ENCODE measurements at regions not wholly inside any gene's neighbourhood (a gene's known extent, or its start where the extent isn't known, plus 50 kb on each side); places are given as distances from the start of the nearest gene placed in this dataset.

DNA sequence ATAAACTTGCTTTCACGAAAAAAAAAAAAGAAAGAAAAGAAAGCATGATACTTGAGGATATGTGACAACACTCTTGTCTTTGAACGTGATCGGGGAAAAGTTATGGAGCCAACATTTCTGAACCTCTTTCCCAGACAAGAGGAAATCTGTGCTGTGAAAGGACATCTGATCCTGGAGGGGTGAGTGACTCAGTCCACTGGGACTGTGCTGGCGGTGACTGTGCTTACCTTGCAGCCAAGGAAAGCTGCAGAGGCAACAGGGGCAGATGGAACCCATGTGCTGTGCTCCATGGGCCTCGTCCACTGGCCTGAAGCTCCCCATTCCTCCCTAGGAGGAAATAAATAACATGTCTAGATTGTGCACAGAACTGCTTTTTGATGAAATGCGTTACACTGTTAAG, 116.5 kb upstream of the RAB11FIP2 start:
- H3K27me3 ChIP-seq, result no peaks in the 10 kb centered on the region
- DNase-seq, result no peak
- WGBS, 5 donors, result 80 to 89% (median 85%) methylated on average over 6 of the region's 6 CpGs
- no peaks in the 10 kb centered on the region for H3K36me3 ChIP-seq
- TF ChIP-seq POLR2AphosphoS5 (IDR thresholded peaks at IDR 0.05) (no peak), POLR2A (IDR thresholded peaks at IDR 0.05) (no peak), EP300 (IDR thresholded peaks at IDR 0.05) (no peak)
- TF ChIP-seq, protein P1, sequence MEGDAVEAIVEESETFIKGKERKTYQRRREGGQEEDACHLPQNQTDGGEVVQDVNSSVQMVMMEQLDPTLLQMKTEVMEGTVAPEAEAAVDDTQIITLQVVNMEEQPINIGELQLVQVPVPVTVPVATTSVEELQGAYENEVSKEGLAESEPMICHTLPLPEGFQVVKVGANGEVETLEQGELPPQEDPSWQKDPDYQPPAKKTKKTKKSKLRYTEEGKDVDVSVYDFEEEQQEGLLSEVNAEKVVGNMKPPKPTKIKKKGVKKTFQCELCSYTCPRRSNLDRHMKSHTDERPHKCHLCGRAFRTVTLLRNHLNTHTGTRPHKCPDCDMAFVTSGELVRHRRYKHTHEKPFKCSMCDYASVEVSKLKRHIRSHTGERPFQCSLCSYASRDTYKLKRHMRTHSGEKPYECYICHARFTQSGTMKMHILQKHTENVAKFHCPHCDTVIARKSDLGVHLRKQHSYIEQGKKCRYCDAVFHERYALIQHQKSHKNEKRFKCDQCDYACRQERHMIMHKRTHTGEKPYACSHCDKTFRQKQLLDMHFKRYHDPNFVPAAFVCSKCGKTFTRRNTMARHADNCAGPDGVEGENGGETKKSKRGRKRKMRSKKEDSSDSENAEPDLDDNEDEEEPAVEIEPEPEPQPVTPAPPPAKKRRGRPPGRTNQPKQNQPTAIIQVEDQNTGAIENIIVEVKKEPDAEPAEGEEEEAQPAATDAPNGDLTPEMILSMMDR (IDR thresholded peaks at IDR 0.05), result no peak
- intact Hi-C loops (cut with DNase I; ENCODE audit: low total_unique reads), result no loop called here
- no peak overlapping the region for H3K4me3 ChIP-seq
- no peaks in the 10 kb centered on the region for H3K9me3 ChIP-seq
- no peak overlapping the region for H3K27ac ChIP-seq
- H3K4me1 ChIP-seq, result no peaks in the 10 kb centered on the region

DNA sequence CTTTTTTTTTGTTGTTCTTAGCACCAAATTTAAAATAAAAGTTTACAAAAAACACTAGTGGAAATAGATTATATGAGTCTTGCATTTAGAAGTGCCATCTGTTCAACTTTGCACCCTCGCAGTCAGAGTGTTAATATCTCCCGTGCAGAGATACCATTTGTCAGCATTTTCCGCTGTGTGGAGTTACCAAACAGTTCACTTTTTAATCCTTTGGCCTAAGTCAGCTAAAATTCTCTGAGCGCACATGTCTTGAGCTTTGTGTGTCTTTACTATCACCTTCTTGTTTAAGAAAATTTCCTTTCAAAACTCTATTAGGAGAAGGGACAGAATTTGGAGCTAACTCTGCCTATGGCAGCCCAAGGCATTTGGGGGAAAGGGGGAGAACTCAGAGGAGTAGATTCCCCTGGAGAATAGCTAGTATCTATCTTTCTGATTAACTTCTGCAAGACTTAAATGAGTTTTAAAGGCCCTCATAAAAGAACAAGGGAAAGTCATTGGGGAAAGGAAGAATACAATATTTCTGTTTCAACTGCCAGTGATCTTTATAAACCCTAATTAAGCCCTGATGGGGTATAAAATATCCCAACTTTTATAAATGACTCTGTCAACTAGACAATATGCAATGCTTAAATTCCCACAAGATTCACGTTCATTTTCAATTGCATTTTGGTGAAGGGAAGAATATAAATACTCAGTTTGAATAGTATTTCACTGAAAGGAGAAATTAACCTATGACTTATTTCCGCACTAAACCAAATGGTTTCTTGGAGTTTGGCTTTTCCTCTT, 114.9 kb upstream of the RAB11FIP2 start:
- Histone ChIP-seq H3K36me3 (no peaks in the 10 kb centered on the region), H3K4me3 (no peak overlapping the region), H3K4me1 (no peaks in the 10 kb centered on the region), H3K9me3 (no peaks in the 10 kb centered on the region), H3K27ac (no peak overlapping the region), H3K27me3 (no peaks in the 10 kb centered on the region)
- no peak for DNase-seq
- TF ChIP-seq, protein P1 (IDR thresholded peaks at IDR 0.05), result no peak
- TF ChIP-seq POLR2A (IDR thresholded peaks at IDR 0.05) (no peak), POLR2AphosphoS5 (IDR thresholded peaks at IDR 0.05) (no peak), EP300 (IDR thresholded peaks at IDR 0.05) (no peak)
- 69 to 81% (median 78%) methylated on average over 6 of the region's 6 CpGs for WGBS, 5 donors
- intact Hi-C loops (cut with DNase I; ENCODE audit: low total_unique reads), result no loop called here

DNA sequence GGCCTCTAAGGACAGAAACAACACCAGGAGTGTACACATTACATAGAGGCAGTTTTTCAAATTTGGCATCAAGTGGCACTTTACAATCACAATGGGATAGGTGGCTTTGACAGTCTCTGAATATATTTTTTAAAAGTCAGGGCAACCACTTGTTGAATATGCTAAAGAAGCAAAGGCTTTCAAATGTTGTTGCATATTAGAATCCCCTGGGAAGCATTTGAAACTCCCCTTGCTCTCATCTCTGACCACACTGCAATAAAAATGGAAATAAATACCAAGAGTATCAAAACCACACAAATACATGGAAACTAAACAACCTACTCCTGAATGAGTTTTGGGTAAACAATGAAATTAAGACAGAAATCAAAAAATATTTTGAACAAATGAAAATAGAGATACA, 106.5 kb upstream of the RAB11FIP2 start:
- intact Hi-C loops (cut with DNase I; ENCODE audit: low total_unique reads), result no loop called here
- Histone ChIP-seq H3K9me3 (peaks cover 0 to 5% (median 0%) of the 10 kb centered on the region in 4 donors), H3K36me3 (no peaks in the 10 kb centered on the region), H3K27me3 (no peaks in the 10 kb centered on the region), H3K27ac (no peak overlapping the region), H3K4me3 (no peak overlapping the region), H3K4me1 (no peaks in the 10 kb centered on the region)
- no peak for TF ChIP-seq POLR2AphosphoS5 (IDR thresholded peaks at IDR 0.05)
- TF ChIP-seq POLR2A (IDR thresholded peaks at IDR 0.05), result no peak
- TF ChIP-seq, protein P1 (IDR thresholded peaks at IDR 0.05), result no peak
- no peak for TF ChIP-seq EP300 (IDR thresholded peaks at IDR 0.05)
- no peak for DNase-seq

DNA sequence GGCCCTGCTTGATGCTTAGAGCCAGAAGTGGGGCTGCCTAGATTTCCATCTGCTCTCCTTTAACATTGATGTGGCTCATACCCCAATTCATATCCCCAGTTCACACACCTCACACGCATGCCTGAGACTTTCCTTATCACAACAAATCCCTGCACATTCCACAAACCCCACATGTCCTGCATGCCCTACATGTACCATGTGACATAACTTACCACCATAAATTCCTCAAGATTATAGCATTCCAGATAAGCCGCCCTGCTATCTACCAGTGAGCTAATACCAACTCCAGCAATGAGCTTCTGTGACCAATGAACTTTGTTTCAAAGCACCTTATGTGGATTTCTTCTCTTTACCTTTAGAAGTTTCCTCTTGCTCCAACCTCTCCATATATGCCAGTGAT, 104.7 kb upstream of the RAB11FIP2 start:
- peaks cover 0 to 5% (median 0%) of the 10 kb centered on the region in 4 donors for H3K9me3 ChIP-seq
- intact Hi-C loops (cut with DNase I; ENCODE audit: low total_unique reads), result no loop called here
- TF ChIP-seq EP300 (IDR thresholded peaks at IDR 0.05) (no peak), POLR2A (IDR thresholded peaks at IDR 0.05) (no peak), POLR2AphosphoS5 (IDR thresholded peaks at IDR 0.05) (no peak)
- TF ChIP-seq, protein P1 (IDR thresholded peaks at IDR 0.05), result no peak
- peak in 1 of 2 donors; percentile 23 for DNase-seq
- WGBS, 5 donors, result 40 to 60% (median 50%) methylated on average over 2 of the region's 2 CpGs
- no peak overlapping the region for H3K27ac ChIP-seq
- H3K4me3 ChIP-seq, result no peak overlapping the region
- no peaks in the 10 kb centered on the region for H3K4me1 ChIP-seq
- H3K27me3 ChIP-seq, result no peaks in the 10 kb centered on the region
- H3K36me3 ChIP-seq, result no peaks in the 10 kb centered on the region

Data from stomach (tissue), 8 donors.